A673 (cell line): ENCODE measurements at regions not wholly inside any gene's neighbourhood (a gene's known extent, or its start where the extent isn't known, plus 50 kb on each side); places are given as distances from the start of the nearest gene placed in this dataset.

Source experiments
- CTCF ChIP-seq: fragments of 300-800, 200-600 bp; sonication (generic); conservative IDR thresholded peaks from 2 replicates; pipeline ENCODE4 v1.5.1; 2017; ENCODE audit warnings: low read depth, mild to moderate bottlenecking, antibody characterized with exemption, low read length, moderate library complexity, mixed read lengths
- EZH2 ChIP-seq: fragments of 200-600 bp; sonication (generic); IDR thresholded peaks from 2 replicates; pipeline ENCODE4 v1.6.1; 2017; ENCODE audit warnings: borderline replicate concordance, low read depth, mild to moderate bottlenecking, mixed read lengths, antibody characterized with exemption, low read length; ENCODE audit not compliant: poor library complexity, severe bottlenecking

- no peak for TF ChIP-seq CTCF
- no peak for TF ChIP-seq EZH2
Observed at GRCh38 chr10:9800011-9800410, 1217.7 kb upstream of the CELF2 start.
